ENCODE measurements at regions not wholly inside any gene's neighbourhood (a gene's known extent, or its start where the extent isn't known, plus 50 kb on each side); places are given as distances from the start of the nearest gene placed in this dataset.

DNA sequence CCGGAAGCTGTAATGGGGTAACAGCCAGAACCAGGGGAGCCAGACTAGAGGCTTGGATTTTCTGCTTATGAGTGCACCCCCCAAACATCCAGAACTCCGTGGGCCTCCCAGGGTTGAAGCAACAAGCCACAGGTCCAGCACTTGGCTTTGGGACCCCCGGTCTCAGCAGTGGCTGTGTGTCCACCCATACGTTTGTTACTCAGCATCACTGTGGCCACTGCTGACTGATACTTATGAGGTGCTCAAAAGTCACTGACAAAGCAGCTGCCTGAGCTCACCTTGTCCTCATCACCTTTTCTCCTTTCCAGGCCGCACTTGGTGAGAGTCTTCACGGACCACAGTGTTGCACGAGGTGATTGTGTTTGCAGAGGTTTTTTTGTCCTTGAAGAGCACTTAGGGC lies 145.6 kb upstream of the RFLNA start:
- TF ChIP-seq, protein P1, sequence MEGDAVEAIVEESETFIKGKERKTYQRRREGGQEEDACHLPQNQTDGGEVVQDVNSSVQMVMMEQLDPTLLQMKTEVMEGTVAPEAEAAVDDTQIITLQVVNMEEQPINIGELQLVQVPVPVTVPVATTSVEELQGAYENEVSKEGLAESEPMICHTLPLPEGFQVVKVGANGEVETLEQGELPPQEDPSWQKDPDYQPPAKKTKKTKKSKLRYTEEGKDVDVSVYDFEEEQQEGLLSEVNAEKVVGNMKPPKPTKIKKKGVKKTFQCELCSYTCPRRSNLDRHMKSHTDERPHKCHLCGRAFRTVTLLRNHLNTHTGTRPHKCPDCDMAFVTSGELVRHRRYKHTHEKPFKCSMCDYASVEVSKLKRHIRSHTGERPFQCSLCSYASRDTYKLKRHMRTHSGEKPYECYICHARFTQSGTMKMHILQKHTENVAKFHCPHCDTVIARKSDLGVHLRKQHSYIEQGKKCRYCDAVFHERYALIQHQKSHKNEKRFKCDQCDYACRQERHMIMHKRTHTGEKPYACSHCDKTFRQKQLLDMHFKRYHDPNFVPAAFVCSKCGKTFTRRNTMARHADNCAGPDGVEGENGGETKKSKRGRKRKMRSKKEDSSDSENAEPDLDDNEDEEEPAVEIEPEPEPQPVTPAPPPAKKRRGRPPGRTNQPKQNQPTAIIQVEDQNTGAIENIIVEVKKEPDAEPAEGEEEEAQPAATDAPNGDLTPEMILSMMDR (IDR thresholded peaks at IDR 0.05; ENCODE audit: insufficient read depth, low read depth, low read length, missing control alignments): no peak
- DNase-seq (ENCODE audit: low read depth): no peak

GRCh38 chr12:124150168-124150567 lies 144.7 kb upstream of the RFLNA start:
- no peak overlapping the region for H3K4me3 ChIP-seq (ENCODE audit: low read depth, low read length)
- TF ChIP-seq, protein P1 (IDR thresholded peaks at IDR 0.05; ENCODE audit: insufficient read depth, low read depth, low read length, missing control alignments): no peak
- DNase-seq (ENCODE audit: low read depth): no peak

More for the DNA sequence above, 145.6 kb upstream of the RFLNA start:
- H3K4me3 ChIP-seq (ENCODE audit: low read depth, low read length): no peak overlapping the region

DNA sequence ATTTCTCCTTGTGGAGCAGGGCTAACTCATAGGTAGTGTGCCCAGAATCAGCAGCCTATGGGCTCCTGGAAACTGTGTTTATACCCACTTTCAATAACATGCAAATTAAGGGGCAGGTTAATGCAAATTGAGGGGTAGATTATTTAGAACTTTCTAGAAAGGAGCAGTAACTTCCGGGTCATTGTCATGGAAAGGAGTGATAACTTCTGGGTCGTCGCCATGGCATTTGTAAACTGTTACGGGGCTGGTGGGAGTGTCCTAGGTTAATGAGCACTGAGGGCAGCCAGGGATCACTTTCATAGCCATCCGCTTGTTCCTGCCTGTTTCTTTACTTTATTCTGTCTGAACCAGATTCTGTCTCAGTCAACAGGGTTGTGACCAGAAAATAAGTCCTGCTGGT lies 143.3 kb upstream of the RFLNA start:
- TF ChIP-seq, protein P1 (IDR thresholded peaks at IDR 0.05; ENCODE audit: insufficient read depth, low read depth, low read length, missing control alignments): no peak
- H3K4me3 ChIP-seq (ENCODE audit: low read depth, low read length): no peak overlapping the region
- DNase-seq (ENCODE audit: low read depth): no peak

- no peak for DNase-seq (ENCODE audit: low read depth)
- H3K4me3 ChIP-seq (ENCODE audit: low read depth, low read length): no peak overlapping the region
- TF ChIP-seq, protein P1 (IDR thresholded peaks at IDR 0.05; ENCODE audit: insufficient read depth, low read depth, low read length, missing control alignments): no peak
These were observed 142.2 kb upstream of the RFLNA start for GRCh38 chr12:124152731-124153130.

GRCh38 chr12:124153392-124153791 lies 141.5 kb upstream of the RFLNA start:
- no peak for DNase-seq (ENCODE audit: low read depth)
- no peak overlapping the region for H3K4me3 ChIP-seq (ENCODE audit: low read depth, low read length)
- TF ChIP-seq, protein P1 (IDR thresholded peaks at IDR 0.05; ENCODE audit: insufficient read depth, low read depth, low read length, missing control alignments): no peak

DNA sequence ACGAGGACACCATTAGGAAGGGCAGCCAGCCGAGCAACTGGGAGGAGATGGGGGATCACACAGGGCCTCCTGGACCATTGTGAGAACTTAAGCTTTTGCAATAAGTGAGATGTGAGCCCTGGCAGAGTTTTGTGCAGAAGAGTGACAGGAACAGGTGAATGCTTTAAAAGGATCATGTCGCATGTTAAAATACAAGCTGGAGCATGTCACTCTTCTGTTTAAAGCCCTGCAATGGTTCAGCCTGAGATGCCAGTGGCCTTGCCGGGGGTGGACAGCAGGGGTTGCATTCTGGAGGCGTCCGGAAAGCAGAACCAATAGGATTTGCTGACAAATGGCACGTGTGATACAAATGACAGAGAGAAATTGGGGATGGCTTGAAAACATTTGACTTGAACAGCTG lies 137.5 kb upstream of the RFLNA start:
- TF ChIP-seq, protein P1 (IDR thresholded peaks at IDR 0.05; ENCODE audit: insufficient read depth, low read depth, low read length, missing control alignments): no peak
- no peak for DNase-seq (ENCODE audit: low read depth)
- H3K4me3 ChIP-seq (ENCODE audit: low read depth, low read length): no peak overlapping the region

- TF ChIP-seq, protein P1 (IDR thresholded peaks at IDR 0.05; ENCODE audit: insufficient read depth, low read depth, low read length, missing control alignments): no peak
- H3K4me3 ChIP-seq (ENCODE audit: low read depth, low read length): no peak overlapping the region
- no peak for DNase-seq (ENCODE audit: low read depth)
These were observed 135.2 kb upstream of the RFLNA start for GRCh38 chr12:124159655-124160054.

Measured in GM12865 (cell line).